Transverse colon (tissue), 4 donors: ENCODE measurements at regions not wholly inside any gene's neighbourhood (a gene's known extent, or its start where the extent isn't known, plus 50 kb on each side); places are given as distances from the start of the nearest gene placed in this dataset.

Experiments used
- DNase-seq: peaks from one replicate; pipeline ENCODE4 v3.0.0-alpha.2; 2019
- H3K27ac ChIP-seq, 4 donors: fragments of 200-600 bp; sonication (generic); 2 replicates each; pipeline ENCODE4 v1.5.1; 2016 to 2018; ENCODE audit warnings: inconsistent platforms in 4 of 4
- H3K27me3 ChIP-seq: fragments of 200-600 bp; sonication (generic); 2 replicates; pipeline ENCODE4 v1.5.1; 2017; ENCODE audit warnings: inconsistent platforms
- H3K36me3 ChIP-seq, 4 donors: fragments of 200-600 bp; sonication (generic); 2 replicates each; pipeline ENCODE4 v1.5.1; 2017 to 2019; ENCODE audit warnings: inconsistent platforms in 4 of 4
- H3K4me1 ChIP-seq, 4 donors: fragments of 200-600 bp; sonication (generic); 2 replicates each; pipeline ENCODE4 v1.5.1; 2017 to 2020; ENCODE audit warnings: inconsistent platforms in 4 of 4
- H3K4me3 ChIP-seq, 4 donors: fragments of 200-600 bp; sonication (generic); 1 replicate in 1 of 4; 2 replicates in 3 of 4; pipeline versions ENCODE4 v1.5.1 to v1.6.1; 2017 to 2019; ENCODE audit warnings: inconsistent platforms in 4 of 4
- H3K9me3 ChIP-seq, 2 donors: fragments of 200-600 bp; sonication (generic); 2 replicates each; pipeline ENCODE4 v1.5.1; 2017 to 2019; ENCODE audit warnings: inconsistent platforms in 2 of 2
- CTCF ChIP-seq, 5 experiments: fragments of 200-600 bp in 3 of 5; fragments of 450-650 bp in 2 of 5; sonication (generic) in 3 of 5; IDR thresholded peaks; 1 replicate in 2 of 5; 2 replicates in 3 of 5; pipeline ENCODE4 v1.5.1; 2016 to 2017; ENCODE audit warnings: antibody characterized with exemption in 5 of 5, inconsistent platforms in 3 of 5, mild to moderate bottlenecking in 2 of 5, moderate library complexity in 1 of 5
- EP300 ChIP-seq: sonication (generic); formaldehyde crosslinking; IDR thresholded peaks from one replicate; pipeline ENCODE4 v1.6.1; 2017; ENCODE audit warnings: antibody characterized with exemption, low read depth
- POLR2A ChIP-seq: fragments of 450-650 bp; IDR thresholded peaks from one replicate; pipeline ENCODE4 v1.6.1; 2016; ENCODE audit warnings: antibody characterized with exemption, mild to moderate bottlenecking, moderate library complexity
- POLR2AphosphoS5 ChIP-seq, 3 donors: sonication (generic); formaldehyde crosslinking; IDR thresholded peaks; one replicate each; pipeline ENCODE4 v1.6.1; 2016; ENCODE audit warnings: antibody characterized with exemption in 3 of 3
- WGBS, 2 donors: methylation state at CpG; one replicate each; pipeline ENCODE4 v1.1.5; 2018; ENCODE audit warnings: low coverage in 1 of 2; 5-methylcytosine and 5-hydroxymethylcytosine counted together
- in situ Hi-C, 4 donors: fragments of 200-750 bp; cut with MboI; loops; one replicate each; pipeline versions ENCODE4 v1.15.0 to v1.15.1; 2017; ENCODE audit warnings: low sequenced_read_pairs in 3 of 4, low pct_ligation_motif_present in 1 of 4, low pct_unique_long_range_greater_than_20kb in 1 of 4
- intact Hi-C: fragments of 100-400 bp; cut with DNase I; formaldehyde crosslinking; loops from one replicate; pipeline ENCODE4 v1.15.1; 2023; ENCODE audit warnings: low total_unique reads

GRCh38 chr11:115672412-115672811 lies 168.2 kb upstream of the CADM1 start:
- no peak overlapping the region for H3K4me3 ChIP-seq
- WGBS, 2 donors, result 90 to 93% methylated on average over 3 to 7 of the region's 7 CpGs
- TF ChIP-seq EP300 (no peak), POLR2AphosphoS5 (IDR thresholded peaks at IDR 0.05) (no peak), CTCF (IDR thresholded peaks at IDR 0.05) (no peak), POLR2A (no peak)
- H3K9me3 ChIP-seq, result no peaks in the 10 kb centered on the region
- no peaks in the 10 kb centered on the region for H3K36me3 ChIP-seq
- no peak overlapping the region for H3K27ac ChIP-seq
- DNase-seq, result no peak
- no peaks in the 10 kb centered on the region for H3K27me3 ChIP-seq
- intact Hi-C loops, result no loop called here
- peaks cover 0 to 3% (median 0%) of the 10 kb centered on the region in 4 donors for H3K4me1 ChIP-seq
- in situ Hi-C loops, result no loop called here

- TF ChIP-seq POLR2AphosphoS5 (IDR thresholded peaks at IDR 0.05), result no peak
- in situ Hi-C loops, result no loop called here
These were observed 166.5 kb upstream of the CADM1 start for GRCh38 chr11:115670538-115671205.

DNA sequence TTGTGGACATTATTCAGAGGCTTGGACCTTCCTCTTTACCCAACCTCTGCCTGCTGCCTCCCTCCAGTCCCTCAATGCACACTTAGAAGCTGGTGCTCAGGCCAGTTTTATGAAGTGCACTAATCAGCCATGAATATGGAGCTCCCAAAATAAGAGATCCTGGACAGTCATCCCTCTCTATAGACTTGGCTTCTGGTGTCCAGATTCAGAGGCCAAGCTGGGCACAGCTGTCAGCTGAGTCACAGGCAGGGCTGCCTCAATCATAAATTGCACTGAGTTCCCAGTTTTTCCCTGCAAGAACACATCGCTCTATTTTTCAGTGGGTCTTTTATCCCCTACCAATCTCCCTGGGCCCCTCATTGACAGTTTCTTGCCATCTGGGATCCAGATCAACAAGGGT lies 161.7 kb upstream of the CADM1 start:
- TF ChIP-seq POLR2AphosphoS5 (IDR thresholded peaks at IDR 0.05) (no peak), EP300 (no peak), POLR2A (no peak), CTCF (IDR thresholded peaks at IDR 0.05) (no peak)
- no peak for DNase-seq
- no peak overlapping the region for H3K4me3 ChIP-seq
- H3K27me3 ChIP-seq, result peaks cover 9% of the 10 kb centered on the region
- in situ Hi-C loops, result no loop called here
- intact Hi-C loops, result no loop called here
- WGBS, 2 donors, result 63% methylated on average over 1 of the region's 1 CpG; no CpG with 5 or more reads in 1 of the 2 donors
- no peaks in the 10 kb centered on the region for H3K9me3 ChIP-seq
- no peak overlapping the region for H3K27ac ChIP-seq
- no peaks in the 10 kb centered on the region for H3K4me1 ChIP-seq
- no peaks in the 10 kb centered on the region for H3K36me3 ChIP-seq

More at GRCh38 chr11:115670538-115671205, 166.5 kb upstream of the CADM1 start:
- no peak overlapping the region for H3K27ac ChIP-seq
- H3K4me1 ChIP-seq, result peaks cover 0 to 3% (median 0%) of the 10 kb centered on the region in 4 donors
- H3K4me3 ChIP-seq, result no peak overlapping the region
- no peaks in the 10 kb centered on the region for H3K36me3 ChIP-seq
- no peak for DNase-seq
- intact Hi-C loops, result no loop called here
- no peaks in the 10 kb centered on the region for H3K9me3 ChIP-seq
- H3K27me3 ChIP-seq, result no peaks in the 10 kb centered on the region
- 20 to 86% methylated on average over 2 to 10 of the region's 10 CpGs for WGBS, 2 donors

- intact Hi-C loops, result no loop called here
- Histone ChIP-seq H3K27me3 (peaks cover 16% of the 10 kb centered on the region), H3K4me1 (no peaks in the 10 kb centered on the region), H3K36me3 (no peaks in the 10 kb centered on the region), H3K4me3 (no peak overlapping the region), H3K27ac (no peak overlapping the region), H3K9me3 (no peaks in the 10 kb centered on the region)
- no peak for DNase-seq
- no peak for TF ChIP-seq POLR2AphosphoS5 (IDR thresholded peaks at IDR 0.05)
- no peak for TF ChIP-seq POLR2A
- TF ChIP-seq CTCF (IDR thresholded peaks at IDR 0.05), result no peak
- no peak for TF ChIP-seq EP300
- in situ Hi-C loops, result no loop called here
- WGBS, 2 donors, result 83 to 100% methylated on average over 1 to 15 of the region's 15 CpGs
These were observed 161.1 kb upstream of the CADM1 start for GRCh38 chr11:115665175-115665821.
